ENCODE measurements at regions not wholly inside any gene's neighbourhood (a gene's known extent, or its start where the extent isn't known, plus 50 kb on each side); places are given as distances from the start of the nearest gene placed in this dataset.

DNA sequence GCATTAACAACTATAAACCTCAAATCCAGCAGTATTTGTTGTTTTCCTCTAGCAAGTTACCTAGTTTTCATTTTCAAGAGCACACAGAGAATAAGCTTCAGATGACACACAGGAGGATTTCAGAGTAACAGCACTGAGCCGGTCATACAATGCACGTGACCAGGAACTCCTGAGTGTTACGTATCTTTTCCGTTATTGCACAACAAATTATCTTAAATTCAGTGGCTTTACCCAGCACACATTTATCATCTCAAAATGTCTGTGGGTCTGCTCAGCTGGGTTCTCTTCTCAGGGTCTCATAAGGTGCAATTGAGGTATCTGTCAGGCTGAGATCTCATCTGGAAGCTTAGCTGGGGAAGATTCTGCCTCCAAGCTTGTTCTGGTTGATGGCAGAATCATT lies 379.5 kb upstream of the KLHL29 start:
- no peaks in the 10 kb centered on the region for H3K79me2 ChIP-seq (ENCODE audit: control insufficient read depth, low read length)
- H3K27me3 ChIP-seq (ENCODE audit: control insufficient read depth, low read length), result no peaks in the 10 kb centered on the region
- TF ChIP-seq EZH2phosphoT487 (IDR thresholded peaks at IDR 0.05; ENCODE audit: borderline replicate concordance, low read length), result no peak
- TF ChIP-seq, protein P1, sequence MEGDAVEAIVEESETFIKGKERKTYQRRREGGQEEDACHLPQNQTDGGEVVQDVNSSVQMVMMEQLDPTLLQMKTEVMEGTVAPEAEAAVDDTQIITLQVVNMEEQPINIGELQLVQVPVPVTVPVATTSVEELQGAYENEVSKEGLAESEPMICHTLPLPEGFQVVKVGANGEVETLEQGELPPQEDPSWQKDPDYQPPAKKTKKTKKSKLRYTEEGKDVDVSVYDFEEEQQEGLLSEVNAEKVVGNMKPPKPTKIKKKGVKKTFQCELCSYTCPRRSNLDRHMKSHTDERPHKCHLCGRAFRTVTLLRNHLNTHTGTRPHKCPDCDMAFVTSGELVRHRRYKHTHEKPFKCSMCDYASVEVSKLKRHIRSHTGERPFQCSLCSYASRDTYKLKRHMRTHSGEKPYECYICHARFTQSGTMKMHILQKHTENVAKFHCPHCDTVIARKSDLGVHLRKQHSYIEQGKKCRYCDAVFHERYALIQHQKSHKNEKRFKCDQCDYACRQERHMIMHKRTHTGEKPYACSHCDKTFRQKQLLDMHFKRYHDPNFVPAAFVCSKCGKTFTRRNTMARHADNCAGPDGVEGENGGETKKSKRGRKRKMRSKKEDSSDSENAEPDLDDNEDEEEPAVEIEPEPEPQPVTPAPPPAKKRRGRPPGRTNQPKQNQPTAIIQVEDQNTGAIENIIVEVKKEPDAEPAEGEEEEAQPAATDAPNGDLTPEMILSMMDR (IDR thresholded peaks at IDR 0.05; ENCODE audit: low read depth, low read length, poor library complexity, severe bottlenecking), result no peak
- no peaks in the 10 kb centered on the region for H4K20me1 ChIP-seq (ENCODE audit: control insufficient read depth, insufficient read depth, low read depth, low read length)
- H3F3A ChIP-seq (ENCODE audit: control insufficient read depth, insufficient read depth), result no peaks in the 10 kb centered on the region
- no peak overlapping the region for H3K4me2 ChIP-seq (ENCODE audit: low read length)
- H3K4me3 ChIP-seq (ENCODE audit: low read length), result no peak overlapping the region
- H3K9me3 ChIP-seq (ENCODE audit: control insufficient read depth, insufficient read depth, low read length), result no peaks in the 10 kb centered on the region
- no peak overlapping the region for H3K27ac ChIP-seq (ENCODE audit: low read depth, low read length)
- no peaks in the 10 kb centered on the region for H3K36me3 ChIP-seq (ENCODE audit: control insufficient read depth, low read length)
- H3K9me2 ChIP-seq (replicated peaks; ENCODE audit: control insufficient read depth, low read length), result no peaks in the 10 kb centered on the region
- H3K4me1 ChIP-seq (ENCODE audit: control insufficient read depth, low read length), result no peaks in the 10 kb centered on the region

DNA sequence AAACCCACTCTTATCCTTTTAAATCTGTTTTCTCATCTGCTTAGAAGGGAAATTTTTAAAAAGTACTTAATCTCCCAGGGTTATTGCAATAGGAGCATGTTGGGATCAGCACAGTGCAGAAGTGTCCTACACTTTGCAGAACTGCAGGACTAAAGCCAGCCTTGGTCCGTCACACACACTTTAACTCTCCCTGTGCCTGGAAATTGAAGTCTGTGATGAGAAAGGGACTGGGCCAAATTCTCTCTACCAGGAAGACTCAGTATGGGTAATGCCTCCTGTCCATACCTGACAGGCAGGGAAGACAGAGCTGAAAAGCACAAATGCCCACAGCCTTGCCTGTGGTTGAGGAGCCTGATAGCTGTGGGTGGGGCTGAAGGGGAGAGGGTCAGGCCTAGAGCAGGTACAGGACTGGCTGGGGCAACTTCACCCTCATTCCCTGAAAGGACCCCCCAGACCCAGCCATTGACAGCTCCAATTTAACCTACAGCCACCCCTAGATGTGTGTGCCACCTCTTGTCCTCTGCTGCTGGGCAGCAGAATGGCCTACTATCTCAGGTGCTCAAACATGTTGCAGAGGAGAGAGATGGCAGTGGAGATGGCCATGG lies 377.2 kb upstream of the KLHL29 start:
- H3K27ac ChIP-seq (ENCODE audit: low read depth, low read length), result no peak overlapping the region
- no peaks in the 10 kb centered on the region for H3F3A ChIP-seq (ENCODE audit: control insufficient read depth, insufficient read depth)
- no peak overlapping the region for H3K4me3 ChIP-seq (ENCODE audit: low read length)
- no peaks in the 10 kb centered on the region for H3K4me1 ChIP-seq (ENCODE audit: control insufficient read depth, low read length)
- TF ChIP-seq, protein P1 (IDR thresholded peaks at IDR 0.05; ENCODE audit: low read depth, low read length, poor library complexity, severe bottlenecking), result no peak
- TF ChIP-seq EZH2phosphoT487 (IDR thresholded peaks at IDR 0.05; ENCODE audit: borderline replicate concordance, low read length), result no peak
- no peaks in the 10 kb centered on the region for H3K36me3 ChIP-seq (ENCODE audit: control insufficient read depth, low read length)
- no peaks in the 10 kb centered on the region for H3K9me2 ChIP-seq (replicated peaks; ENCODE audit: control insufficient read depth, low read length)
- H3K27me3 ChIP-seq (ENCODE audit: control insufficient read depth, low read length), result no peaks in the 10 kb centered on the region
- H3K4me2 ChIP-seq (ENCODE audit: low read length), result no peak overlapping the region
- no peaks in the 10 kb centered on the region for H3K9me3 ChIP-seq (ENCODE audit: control insufficient read depth, insufficient read depth, low read length)
- H3K79me2 ChIP-seq (ENCODE audit: control insufficient read depth, low read length), result no peaks in the 10 kb centered on the region
- H4K20me1 ChIP-seq (ENCODE audit: control insufficient read depth, insufficient read depth, low read depth, low read length), result no peaks in the 10 kb centered on the region

DNA sequence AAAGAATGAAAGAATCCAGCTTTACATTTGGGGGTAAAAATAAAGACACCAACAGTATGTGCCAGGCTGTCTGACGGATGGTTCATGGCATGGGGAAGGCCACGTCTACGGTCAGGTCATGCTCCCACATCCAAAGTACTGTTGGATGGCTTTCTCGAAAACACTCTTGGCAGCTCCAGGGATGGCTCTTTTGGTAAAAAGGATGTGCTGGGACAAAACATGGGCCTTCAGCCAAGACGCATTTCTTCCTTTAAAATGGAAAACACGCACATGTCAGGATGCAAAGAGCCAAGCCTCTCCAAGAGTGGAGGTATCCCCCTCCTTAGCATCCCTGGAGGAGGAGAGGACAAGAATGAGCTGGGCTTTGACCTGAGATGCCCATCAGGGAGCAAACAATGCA lies 376.5 kb upstream of the KLHL29 start:
- no peak for TF ChIP-seq EZH2phosphoT487 (IDR thresholded peaks at IDR 0.05; ENCODE audit: borderline replicate concordance, low read length)
- TF ChIP-seq, protein P1 (IDR thresholded peaks at IDR 0.05; ENCODE audit: low read depth, low read length, poor library complexity, severe bottlenecking), result no peak
- Histone ChIP-seq H3K36me3 (ENCODE audit: control insufficient read depth, low read length) (no peaks in the 10 kb centered on the region), H3F3A (ENCODE audit: control insufficient read depth, insufficient read depth) (no peaks in the 10 kb centered on the region), H3K4me1 (ENCODE audit: control insufficient read depth, low read length) (no peaks in the 10 kb centered on the region), H3K9me2 (replicated peaks; ENCODE audit: control insufficient read depth, low read length) (no peaks in the 10 kb centered on the region), H3K27ac (ENCODE audit: low read depth, low read length) (no peak overlapping the region), H4K20me1 (ENCODE audit: control insufficient read depth, insufficient read depth, low read depth, low read length) (no peaks in the 10 kb centered on the region), H3K4me2 (ENCODE audit: low read length) (no peak overlapping the region), H3K4me3 (ENCODE audit: low read length) (no peak overlapping the region), H3K27me3 (ENCODE audit: control insufficient read depth, low read length) (no peaks in the 10 kb centered on the region), H3K9me3 (ENCODE audit: control insufficient read depth, insufficient read depth, low read length) (no peaks in the 10 kb centered on the region), H3K79me2 (ENCODE audit: control insufficient read depth, low read length) (no peaks in the 10 kb centered on the region)
